DND-41 (cell line): ENCODE measurements at regions not wholly inside any gene's neighbourhood (a gene's known extent, or its start where the extent isn't known, plus 50 kb on each side); places are given as distances from the start of the nearest gene placed in this dataset.
"Not testable (repeated sequence)": the region's sequence is repeated elsewhere in the genome, so short reads cannot be mapped to it uniquely, and the experiment has no call there.

Source experiments
- ATAC-seq: fragments of 200-7000 bp; cut with Tn5 transposase; 3 replicates; pipeline ENCODE4 v1.9.1; 2021; ENCODE audit warnings: low read depth; ENCODE audit not compliant: insufficient read depth
- DNase-seq: peaks from one replicate; pipeline ENCODE4 v3.0.0-alpha.2; 2020
- H2AFZ ChIP-seq: 2 replicates; pipeline ENCODE4 v1.6.0; 2012; ENCODE audit warnings: low read depth, low read length
- H3K27ac ChIP-seq: 2 replicates; pipeline ENCODE4 v1.5.1; 2012; ENCODE audit warnings: low read length, inconsistent platforms
- H3K27me3 ChIP-seq: fragments of 200-600 bp; sonication (generic); 2 replicates; pipeline ENCODE4 v1.6.0; 2012; ENCODE audit warnings: low read length, mild to moderate bottlenecking, inconsistent platforms; ENCODE audit not compliant: insufficient read depth, poor library complexity
- H3K36me3 ChIP-seq: 2 replicates; pipeline ENCODE4 v1.5.1; 2012; ENCODE audit warnings: low read length, inconsistent platforms; ENCODE audit not compliant: insufficient read depth
- H3K4me1 ChIP-seq: 2 replicates; pipeline ENCODE4 v1.5.1; 2012; ENCODE audit warnings: mild to moderate bottlenecking, low read length; ENCODE audit not compliant: insufficient read depth
- H3K4me2 ChIP-seq: 2 replicates; pipeline ENCODE4 v1.6.0; 2012; ENCODE audit warnings: mild to moderate bottlenecking, moderate library complexity, low read length, inconsistent platforms; ENCODE audit not compliant: insufficient read depth
- H3K4me3 ChIP-seq, 2 experiments: fragments of 200-600 bp in 1 of 2; shearing (Covaris generic) in 1 of 2; 2 replicates each; pipeline ENCODE4 v1.5.1; 2012 to 2016; ENCODE audit warnings: inconsistent platforms in 2 of 2, low read length in 2 of 2, mild to moderate bottlenecking in 2 of 2, low read depth in 1 of 2, moderate library complexity in 1 of 2
- H3K79me2 ChIP-seq: 2 replicates; pipeline ENCODE4 v1.6.0; 2012; ENCODE audit warnings: low read length, inconsistent platforms; ENCODE audit not compliant: insufficient read depth
- H3K9ac ChIP-seq: 2 replicates; pipeline ENCODE4 v1.6.0; 2012; ENCODE audit warnings: low read depth, mild to moderate bottlenecking, inconsistent platforms, low read length, moderate library complexity
- H3K9me3 ChIP-seq: 2 replicates; pipeline ENCODE4 v1.5.1; 2012; ENCODE audit warnings: low read length, moderate library complexity, mild to moderate bottlenecking, inconsistent platforms; ENCODE audit not compliant: insufficient read depth, severe bottlenecking
- H4K20me1 ChIP-seq: 2 replicates; pipeline ENCODE4 v1.6.0; 2012; ENCODE audit warnings: low read length; ENCODE audit not compliant: insufficient read depth
- EZH2 ChIP-seq: IDR thresholded peaks from 3 replicates; pipeline ENCODE4 v1.6.1; 2012; ENCODE audit warnings: borderline replicate concordance, low read depth, mild to moderate bottlenecking, moderate library complexity, low read length, inconsistent platforms; ENCODE audit not compliant: severe bottlenecking
- TF ChIP-seq, protein P1 (sequence below): IDR thresholded peaks from 2 replicates; pipeline ENCODE4 v1.5.1; 2012; ENCODE audit warnings: borderline replicate concordance, low read length, moderate library complexity, mild to moderate bottlenecking; ENCODE audit not compliant: poor library complexity, severe bottlenecking; ENCODE audit errors: extremely low read depth

DNA sequence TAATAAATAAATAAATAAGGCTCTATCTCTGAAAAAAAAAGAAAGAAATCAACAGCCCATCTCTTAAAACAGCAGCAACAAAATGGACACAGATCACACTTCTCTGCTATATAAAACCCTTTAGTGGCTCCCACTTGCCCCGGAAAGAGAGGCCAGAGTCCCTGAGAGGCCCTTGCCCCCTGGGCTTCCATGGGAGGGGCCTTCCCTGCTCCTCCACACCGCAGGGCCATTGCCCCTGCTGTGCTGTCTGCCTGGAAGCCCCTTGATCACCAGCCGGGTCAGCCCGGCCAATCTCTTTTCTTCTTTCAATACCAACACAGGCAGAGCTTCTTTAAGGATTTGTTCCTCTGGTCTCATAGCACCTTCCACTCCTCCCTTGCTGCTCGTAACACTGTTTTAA is 171.1 kb downstream of the URI1 start:
- Histone ChIP-seq H3K27me3 (peaks cover 6% of the 10 kb centered on the region), H3K4me1 (no peaks in the 10 kb centered on the region), H3K9me3 (no peaks in the 10 kb centered on the region), H3K4me3 (no peak overlapping the region), H3K27ac (no peak overlapping the region), H3K79me2 (no peaks in the 10 kb centered on the region), H3K9ac (no peak overlapping the region), H3K4me2 (no peak overlapping the region), H2AFZ (no peak overlapping the region), H3K36me3 (no peaks in the 10 kb centered on the region), H4K20me1 (no peaks in the 10 kb centered on the region; the same call in 1 of the 2 replicates)
- DNase-seq (no peak), ATAC-seq (no peak)
- TF ChIP-seq, protein P1, sequence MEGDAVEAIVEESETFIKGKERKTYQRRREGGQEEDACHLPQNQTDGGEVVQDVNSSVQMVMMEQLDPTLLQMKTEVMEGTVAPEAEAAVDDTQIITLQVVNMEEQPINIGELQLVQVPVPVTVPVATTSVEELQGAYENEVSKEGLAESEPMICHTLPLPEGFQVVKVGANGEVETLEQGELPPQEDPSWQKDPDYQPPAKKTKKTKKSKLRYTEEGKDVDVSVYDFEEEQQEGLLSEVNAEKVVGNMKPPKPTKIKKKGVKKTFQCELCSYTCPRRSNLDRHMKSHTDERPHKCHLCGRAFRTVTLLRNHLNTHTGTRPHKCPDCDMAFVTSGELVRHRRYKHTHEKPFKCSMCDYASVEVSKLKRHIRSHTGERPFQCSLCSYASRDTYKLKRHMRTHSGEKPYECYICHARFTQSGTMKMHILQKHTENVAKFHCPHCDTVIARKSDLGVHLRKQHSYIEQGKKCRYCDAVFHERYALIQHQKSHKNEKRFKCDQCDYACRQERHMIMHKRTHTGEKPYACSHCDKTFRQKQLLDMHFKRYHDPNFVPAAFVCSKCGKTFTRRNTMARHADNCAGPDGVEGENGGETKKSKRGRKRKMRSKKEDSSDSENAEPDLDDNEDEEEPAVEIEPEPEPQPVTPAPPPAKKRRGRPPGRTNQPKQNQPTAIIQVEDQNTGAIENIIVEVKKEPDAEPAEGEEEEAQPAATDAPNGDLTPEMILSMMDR, result no peak
- no peak for TF ChIP-seq EZH2

DNA sequence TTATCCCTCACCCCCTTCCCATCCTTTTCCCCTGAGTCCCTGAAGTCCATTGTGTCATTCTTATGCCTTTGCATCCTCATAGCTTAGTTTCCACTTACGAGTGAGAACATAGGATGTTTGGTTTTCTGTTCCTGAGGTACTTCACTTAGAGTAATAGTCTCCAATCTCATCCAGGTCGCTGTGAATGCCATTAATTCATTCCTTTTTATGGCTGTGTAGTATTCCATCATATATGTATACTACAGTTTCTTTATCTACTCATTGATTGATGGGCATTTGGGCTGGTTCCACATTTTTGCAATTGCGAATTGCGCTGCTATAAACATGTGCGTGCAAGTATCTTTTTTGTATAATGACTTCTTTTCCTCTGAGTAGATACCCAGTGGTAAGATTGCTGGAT is 172.1 kb downstream of the URI1 start:
- not testable (repeated sequence) for ATAC-seq, H3K4me1 ChIP-seq

DNA sequence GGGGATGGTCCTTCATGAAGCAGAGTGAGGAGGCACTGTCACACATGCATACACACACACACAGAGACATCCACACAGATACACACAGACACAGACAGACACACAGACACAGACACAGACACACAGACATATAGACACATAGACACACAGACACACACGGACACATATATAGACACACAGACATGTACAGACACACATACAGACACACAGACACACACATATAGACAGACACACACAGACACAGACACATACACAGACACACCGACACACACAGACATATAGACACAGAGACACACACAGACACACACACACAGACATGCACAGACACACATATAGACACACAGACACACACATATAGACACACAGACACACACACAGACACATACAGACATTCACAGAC is 173.9 kb downstream of the URI1 start:
- H3K4me3 ChIP-seq, result no peak overlapping the region
- H3K27me3 ChIP-seq, result no peaks in the 10 kb centered on the region
- H3K4me1 ChIP-seq, result no peaks in the 10 kb centered on the region
- H2AFZ ChIP-seq, result no peak overlapping the region
- TF ChIP-seq, protein P1, result no peak
- no peak for TF ChIP-seq EZH2
- no peaks in the 10 kb centered on the region for H3K9me3 ChIP-seq
- no peaks in the 10 kb centered on the region for H3K79me2 ChIP-seq
- H3K4me2 ChIP-seq, result no peak overlapping the region
- ATAC-seq, result no peak
- no peak overlapping the region for H3K27ac ChIP-seq
- H4K20me1 ChIP-seq, result no peaks in the 10 kb centered on the region; the same call in 1 of the 2 replicates
- no peak for DNase-seq
- no peaks in the 10 kb centered on the region for H3K36me3 ChIP-seq
- no peak overlapping the region for H3K9ac ChIP-seq

More for the DNA sequence above, 172.1 kb downstream of the URI1 start:
- not testable (repeated sequence) for H3K9me3 ChIP-seq, H3K27me3 ChIP-seq, H3K9ac ChIP-seq, H3K36me3 ChIP-seq, H2AFZ ChIP-seq, H3K4me2 ChIP-seq, H3K27ac ChIP-seq, DNase-seq, H4K20me1 ChIP-seq, H3K4me3 ChIP-seq, H3K79me2 ChIP-seq

DNA sequence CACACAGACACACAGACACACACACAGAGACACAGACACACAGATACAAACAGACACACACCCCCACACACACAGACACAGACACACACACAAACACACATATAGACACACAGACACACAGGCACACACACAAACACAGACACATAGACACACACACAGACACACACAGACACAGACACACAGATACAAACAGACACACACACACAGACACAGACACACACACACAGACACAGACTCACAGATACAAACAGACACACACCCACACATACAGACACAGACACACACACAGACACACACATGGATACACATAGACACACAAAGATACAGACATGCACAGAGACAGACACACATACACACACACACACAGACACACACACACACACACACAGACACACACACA is 174.5 kb downstream of the URI1 start:
- Histone ChIP-seq H3K4me2 (no peak overlapping the region), H3K4me3 (no peak overlapping the region), H3K27ac (no peak overlapping the region), H3K27me3 (no peaks in the 10 kb centered on the region), H2AFZ (no peak overlapping the region), H3K9me3 (no peaks in the 10 kb centered on the region), H3K4me1 (no peaks in the 10 kb centered on the region), H4K20me1 (no peaks in the 10 kb centered on the region; the same call in 1 of the 2 replicates), H3K36me3 (no peaks in the 10 kb centered on the region), H3K9ac (no peak overlapping the region), H3K79me2 (no peaks in the 10 kb centered on the region)
- no peak for DNase-seq
- no peak for ATAC-seq
- no peak for TF ChIP-seq EZH2
- TF ChIP-seq, protein P1, result no peak
